ENCODE measurements at regions not wholly inside any gene's neighbourhood (a gene's known extent, or its start where the extent isn't known, plus 50 kb on each side); places are given as distances from the start of the nearest gene placed in this dataset.

DNA sequence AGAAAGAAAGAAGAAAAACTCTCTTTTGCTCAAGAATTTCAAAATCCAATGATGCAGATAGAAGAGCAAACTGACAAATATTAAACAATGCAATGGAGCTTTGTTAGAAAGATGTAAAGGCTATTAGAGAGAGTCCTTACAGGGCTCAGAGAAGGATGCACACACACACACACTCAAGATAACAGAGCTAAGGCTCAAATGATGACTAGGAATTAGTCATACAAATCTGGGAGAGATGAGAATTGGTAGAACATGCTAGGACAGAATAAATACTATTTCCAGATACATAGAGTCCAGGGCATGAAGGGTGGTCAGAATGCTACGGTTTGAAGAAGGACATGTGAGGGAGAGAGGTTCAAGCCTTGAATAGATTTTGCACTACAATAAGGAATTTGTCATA lies 650.1 kb upstream of the MDGA2 start:
- TF ChIP-seq SP1 (IDR thresholded peaks at IDR 0.05) (no peak), FOXK2 (IDR thresholded peaks at IDR 0.05) (no peak), NFRKB (IDR thresholded peaks at IDR 0.05) (no peak), BHLHE40 (IDR thresholded peaks at IDR 0.05; ENCODE audit: borderline replicate concordance) (no peak), FOXM1 (IDR thresholded peaks at IDR 0.05; ENCODE audit: borderline replicate concordance) (no peak), TARDBP (IDR thresholded peaks at IDR 0.05) (no peak), SUZ12 (IDR thresholded peaks at IDR 0.05) (no peak), ZNF384 (IDR thresholded peaks at IDR 0.05) (no peak), ARNT (IDR thresholded peaks at IDR 0.05) (no peak), FOXA1 (IDR thresholded peaks at IDR 0.05) (no peak), ELF4 (IDR thresholded peaks at IDR 0.05) (no peak), LEF1 (IDR thresholded peaks at IDR 0.05; ENCODE audit: borderline replicate concordance) (no peak), HDGF (IDR thresholded peaks at IDR 0.05; ENCODE audit: borderline replicate concordance) (no peak)
- TF ChIP-seq, protein P1, sequence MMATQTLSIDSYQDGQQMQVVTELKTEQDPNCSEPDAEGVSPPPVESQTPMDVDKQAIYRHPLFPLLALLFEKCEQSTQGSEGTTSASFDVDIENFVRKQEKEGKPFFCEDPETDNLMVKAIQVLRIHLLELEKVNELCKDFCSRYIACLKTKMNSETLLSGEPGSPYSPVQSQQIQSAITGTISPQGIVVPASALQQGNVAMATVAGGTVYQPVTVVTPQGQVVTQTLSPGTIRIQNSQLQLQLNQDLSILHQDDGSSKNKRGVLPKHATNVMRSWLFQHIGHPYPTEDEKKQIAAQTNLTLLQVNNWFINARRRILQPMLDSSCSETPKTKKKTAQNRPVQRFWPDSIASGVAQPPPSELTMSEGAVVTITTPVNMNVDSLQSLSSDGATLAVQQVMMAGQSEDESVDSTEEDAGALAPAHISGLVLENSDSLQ (IDR thresholded peaks at IDR 0.05) = no peak

Data from HEK293T (cell line).